Heart right ventricle (tissue), 16 donors: ENCODE measurements at regions not wholly inside any gene's neighbourhood (a gene's known extent, or its start where the extent isn't known, plus 50 kb on each side); places are given as distances from the start of the nearest gene placed in this dataset.
"Not testable (repeated sequence)": the region's sequence is repeated elsewhere in the genome, so short reads cannot be mapped to it uniquely, and the experiment has no call there.

Source experiments
- ATAC-seq, 8 donors: fragments of 200-7000 bp; cut with Tn5 transposase; one replicate each; pipeline ENCODE4 v1.9.1; 2020; ENCODE audit warnings: mild to moderate bottlenecking in 8 of 8, moderate library complexity in 8 of 8, moderate number of reproducible peaks in 1 of 8
- DNase-seq, 2 donors: peaks; one replicate each; pipeline ENCODE4 v3.0.0-alpha.2; 2020
- H3K27ac ChIP-seq, 10 donors: fragments of 200-600 bp; sonication (generic) in 2 of 10; one replicate each; pipeline versions ENCODE4 v1.5.0 to v1.8.0; 2020 to 2022; ENCODE audit warnings: mild to moderate bottlenecking in 3 of 10
- H3K27me3 ChIP-seq, 7 donors: fragments of 200-600 bp; one replicate each; pipeline ENCODE4 v1.8.0; 2021 to 2022; ENCODE audit warnings: mild to moderate bottlenecking in 2 of 7
- H3K36me3 ChIP-seq, 9 donors: fragments of 200-600 bp; sonication (generic) in 1 of 9; one replicate each; pipeline versions ENCODE4 v1.5.0 to v1.8.0; 2020 to 2022; ENCODE audit warnings: mild to moderate bottlenecking in 2 of 9
- H3K4me1 ChIP-seq, 9 donors: fragments of 200-600 bp; sonication (generic) in 1 of 9; one replicate each; pipeline versions ENCODE4 v1.5.0 to v1.8.0; 2020 to 2022; ENCODE audit warnings: mild to moderate bottlenecking in 4 of 9
- H3K4me3 ChIP-seq, 10 donors: fragments of 200-600 bp; sonication (generic) in 2 of 10; one replicate each; pipeline versions ENCODE4 v1.5.0 to v1.8.0; 2020 to 2022; ENCODE audit warnings: mild to moderate bottlenecking in 7 of 10, moderate library complexity in 2 of 10
- H3K9me3 ChIP-seq, 11 donors: fragments of 200-600 bp in 10 of 11; sonication (generic) in 2 of 11; one replicate each; pipeline versions ENCODE4 v1.5.0 to v1.8.0; 2013 to 2022; ENCODE audit warnings: mild to moderate bottlenecking in 2 of 11, control low read depth in 1 of 11, moderate library complexity in 1 of 11
- WGBS, 2 donors: extraction: QIAGEN DNeasy Blood & Tissue Kit; methylation state at CpG; one replicate each; pipeline ENCODE4 v1.1.7; 2013; ENCODE audit warnings: inconsistent platforms in 1 of 2; 5-methylcytosine and 5-hydroxymethylcytosine counted together
- intact Hi-C, 10 donors: fragments of 100-400 bp; cut with DNase I; formaldehyde crosslinking; loops; one replicate each; pipeline versions ENCODE4 v1.11.1 to v1.14.2; 2022
- TF ChIP-seq, protein P1 (sequence below), 9 donors: fragments of 200-600 bp; sonication (generic) in 2 of 9; IDR thresholded peaks; one replicate each; pipeline versions ENCODE4 v1.5.0 to v1.8.0; 2021 to 2022; ENCODE audit warnings: antibody characterized with exemption in 9 of 9, mild to moderate bottlenecking in 5 of 9, moderate library complexity in 1 of 9
- donor health status: Arrhythmogenic right ventricular cardiomyopathy.
- donor health status: ischemic (EF 13 %, LVEDD 7.1; RV severe dilation, severe dysfunction).
- donor health status: healthy with polysubstance abuse.
- donor health status: DM: no; HTN: yes; CAD: no.
- donor health status: DM: no; HTN: no; CAD: no.
- donor health status: ischemic (EF 25% LVEDD 6.9; RV normal size, moderate dysfunction).
- donor health status: ischemic (EF 25% LVEDD 5.7; RV mildly dilated, moderate dysfunction).
- donor health status: healthy.
- donor health status: DM: yes; HTN: yes; CAD: no.
- donor health status: Ischemic cardiomyopathy.
- donor health status: ischemic (EF 35%, LVEDD 5.7; RV mildly dilated, moderate dysfunction).
- donor health status: nonischemic (EF 11% LVEDD 7.7; RV severe dilation, severe dysfunction).
- donor health status: DM: yes; HTN: yes; CAD: no.
- donor health status: PGD.
- donor health status: ischemic (EF 29% LVEDD 5.4; RV normal size, mild dysfunction).
- donor health status: nonischemic (EF 23%, LVEDD 6.1; RV moderate dilation, normal function).

DNA sequence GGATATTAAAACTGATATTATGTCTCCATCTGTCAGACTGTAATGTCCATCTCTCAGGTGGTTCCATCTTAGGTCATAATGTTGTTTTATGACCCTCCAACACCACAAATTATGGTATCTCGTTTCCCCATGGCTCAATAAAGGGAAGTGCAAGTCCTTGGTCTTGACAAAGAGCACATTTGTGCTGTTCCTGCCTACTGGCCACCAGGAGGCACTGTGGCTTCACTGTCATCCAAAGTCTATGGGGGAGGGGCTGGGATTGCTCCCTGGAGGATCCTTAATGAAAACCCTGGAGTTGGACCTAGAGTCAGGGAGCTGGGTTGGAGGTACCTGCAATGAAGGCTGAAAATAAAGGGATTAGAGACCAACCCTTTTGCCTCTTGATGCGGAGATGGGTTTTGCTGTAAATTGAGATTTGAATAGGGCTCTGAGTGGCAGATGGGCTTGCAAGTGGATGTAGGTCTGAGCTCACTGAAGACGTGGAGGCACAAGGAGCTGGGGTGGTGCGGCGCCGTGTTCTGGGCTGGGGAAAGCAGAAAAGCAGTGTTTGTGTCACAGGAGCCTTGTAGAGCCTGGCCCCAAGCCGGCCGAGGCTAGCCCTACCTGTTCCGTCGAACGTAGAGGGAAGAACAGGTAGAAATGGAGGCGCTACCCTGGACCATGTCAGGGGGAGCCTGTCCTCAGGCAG is 180.5 kb upstream of the PRSS58 start:
- Histone ChIP-seq H3K27me3 (peaks cover 0 to 9% (median 0%) of the 10 kb centered on the region in 7 donors), H3K27ac (no peak overlapping the region), H3K4me1 (peaks cover 0 to 38% (median 0%) of the 10 kb centered on the region in 9 donors), H3K36me3 (no peaks in the 10 kb centered on the region), H3K9me3 (peaks cover 0 to 4% (median 0%) of the 10 kb centered on the region in 11 donors), H3K4me3 (no peak overlapping the region)
- WGBS, 2 donors = 87 to 88% methylated on average over 12 of the region's 12 CpGs
- DNase-seq = no peak
- no peak for ATAC-seq
- intact Hi-C loops = no loop called here
- TF ChIP-seq, protein P1, sequence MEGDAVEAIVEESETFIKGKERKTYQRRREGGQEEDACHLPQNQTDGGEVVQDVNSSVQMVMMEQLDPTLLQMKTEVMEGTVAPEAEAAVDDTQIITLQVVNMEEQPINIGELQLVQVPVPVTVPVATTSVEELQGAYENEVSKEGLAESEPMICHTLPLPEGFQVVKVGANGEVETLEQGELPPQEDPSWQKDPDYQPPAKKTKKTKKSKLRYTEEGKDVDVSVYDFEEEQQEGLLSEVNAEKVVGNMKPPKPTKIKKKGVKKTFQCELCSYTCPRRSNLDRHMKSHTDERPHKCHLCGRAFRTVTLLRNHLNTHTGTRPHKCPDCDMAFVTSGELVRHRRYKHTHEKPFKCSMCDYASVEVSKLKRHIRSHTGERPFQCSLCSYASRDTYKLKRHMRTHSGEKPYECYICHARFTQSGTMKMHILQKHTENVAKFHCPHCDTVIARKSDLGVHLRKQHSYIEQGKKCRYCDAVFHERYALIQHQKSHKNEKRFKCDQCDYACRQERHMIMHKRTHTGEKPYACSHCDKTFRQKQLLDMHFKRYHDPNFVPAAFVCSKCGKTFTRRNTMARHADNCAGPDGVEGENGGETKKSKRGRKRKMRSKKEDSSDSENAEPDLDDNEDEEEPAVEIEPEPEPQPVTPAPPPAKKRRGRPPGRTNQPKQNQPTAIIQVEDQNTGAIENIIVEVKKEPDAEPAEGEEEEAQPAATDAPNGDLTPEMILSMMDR (IDR thresholded peaks at IDR 0.05) = peak in 7 of 9 donors; percentile 13 to 67 (median 24)

DNA sequence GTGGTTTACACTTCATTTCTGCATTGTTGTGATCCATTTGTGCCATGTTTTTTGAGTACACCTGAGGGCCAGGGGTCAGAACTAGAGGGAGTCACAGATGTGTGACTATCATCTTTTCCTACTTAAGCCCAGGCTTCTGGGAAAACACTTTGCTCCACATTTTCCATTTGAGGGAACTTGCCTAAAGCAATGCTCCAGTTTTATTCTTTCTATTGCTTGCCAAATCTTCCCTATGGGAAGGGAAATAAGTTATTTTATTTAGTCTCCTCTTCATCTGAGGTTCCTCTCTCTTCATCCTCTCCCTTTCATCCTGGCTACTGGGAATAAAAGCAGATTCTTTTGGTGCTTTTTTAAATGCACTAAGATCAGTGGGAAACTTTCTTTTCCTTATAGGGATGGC is 179.9 kb upstream of the PRSS58 start:
- Histone ChIP-seq H3K36me3 (no peaks in the 10 kb centered on the region), H3K4me1 (peaks cover 0 to 32% (median 0%) of the 10 kb centered on the region in 9 donors), H3K27ac (no peak overlapping the region), H3K9me3 (peaks cover 0 to 4% (median 0%) of the 10 kb centered on the region in 11 donors), H3K4me3 (no peak overlapping the region), H3K27me3 (peaks cover 0 to 9% (median 0%) of the 10 kb centered on the region in 7 donors)
- intact Hi-C loops = no loop called here
- no peak for DNase-seq
- no peak for ATAC-seq
- TF ChIP-seq, protein P1 (IDR thresholded peaks at IDR 0.05) = no peak

DNA sequence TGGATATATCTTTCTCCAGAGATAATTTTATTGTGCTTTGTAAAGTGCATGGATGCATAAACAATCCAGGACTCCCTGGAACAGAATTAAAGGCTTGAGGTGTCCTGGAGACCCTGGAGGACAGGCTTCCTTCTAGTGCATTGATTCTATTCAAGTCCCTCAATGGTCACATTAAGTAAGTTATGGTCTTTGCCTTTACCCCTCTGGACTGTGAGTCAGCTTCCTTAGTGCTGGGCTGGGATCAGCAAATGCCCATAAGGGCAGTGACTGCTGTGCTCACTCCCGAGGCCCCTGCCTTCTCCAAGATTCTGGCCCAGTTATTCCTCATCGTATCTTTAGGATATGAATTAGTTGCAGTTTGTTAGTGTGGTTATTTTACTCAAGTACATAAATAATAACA is 178.7 kb upstream of the PRSS58 start:
- H3K36me3 ChIP-seq = no peaks in the 10 kb centered on the region
- intact Hi-C loops = no loop called here
- ATAC-seq (no peak), DNase-seq (no peak)
- peaks cover 0 to 4% (median 0%) of the 10 kb centered on the region in 11 donors for H3K9me3 ChIP-seq
- H3K4me3 ChIP-seq = no peak overlapping the region
- TF ChIP-seq, protein P1 (IDR thresholded peaks at IDR 0.05) = no peak
- peaks cover 0 to 20% (median 0%) of the 10 kb centered on the region in 9 donors for H3K4me1 ChIP-seq
- peaks cover 0 to 9% (median 0%) of the 10 kb centered on the region in 7 donors for H3K27me3 ChIP-seq
- no peak overlapping the region for H3K27ac ChIP-seq
- 64 to 71% methylated on average over 2 of the region's 2 CpGs for WGBS, 2 donors

DNA sequence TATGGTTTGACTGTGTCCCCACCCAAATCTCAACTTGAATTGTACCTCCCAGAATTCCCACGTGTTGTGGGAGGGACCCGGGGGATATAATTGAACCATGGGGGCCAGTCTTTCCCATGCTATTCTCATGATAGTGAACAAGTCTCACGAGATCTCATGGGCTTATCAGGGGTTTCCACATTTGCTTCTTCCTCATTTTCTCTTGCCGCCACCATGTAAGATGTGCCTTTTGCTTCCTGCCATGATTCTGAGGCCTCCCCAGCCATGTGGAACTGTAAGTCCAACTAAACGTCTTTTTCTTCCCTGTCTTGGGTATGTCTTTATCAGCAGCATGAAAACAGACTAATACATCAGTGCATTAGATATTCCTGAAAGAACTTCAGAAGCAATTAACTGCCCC is 177.7 kb upstream of the PRSS58 start:
- ATAC-seq, intact Hi-C loops: not testable (repeated sequence)

DNA sequence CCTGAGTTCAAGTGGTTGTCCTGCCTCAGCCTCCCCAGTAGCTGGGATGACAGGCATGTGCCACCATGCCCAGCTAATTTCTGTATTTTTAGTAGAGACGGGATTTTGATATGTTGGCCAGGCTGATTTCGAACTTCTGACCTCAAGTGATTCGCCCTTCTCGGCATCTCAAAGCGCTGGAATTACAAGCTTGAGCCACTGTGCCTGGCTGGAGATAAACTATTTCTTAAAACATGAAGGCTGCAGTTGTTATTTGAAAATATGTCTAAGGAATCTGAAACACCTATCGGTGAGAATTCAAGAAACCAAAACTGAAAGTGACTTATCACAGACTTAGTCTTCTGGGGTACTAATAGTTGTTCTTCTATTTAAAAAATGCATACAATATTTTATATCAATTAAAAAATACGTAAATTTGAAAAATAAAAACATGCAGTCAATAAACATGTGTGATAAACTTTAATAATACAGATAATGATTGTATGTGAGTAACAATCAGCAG is 176.9 kb upstream of the PRSS58 start:
- no peak overlapping the region for H3K4me3 ChIP-seq
- TF ChIP-seq, protein P1 (IDR thresholded peaks at IDR 0.05) = no peak
- H3K27ac ChIP-seq = no peak overlapping the region
- H3K36me3 ChIP-seq = no peaks in the 10 kb centered on the region
- DNase-seq (no peak), ATAC-seq (no peak)
- 86 to 91% methylated on average over 7 of the region's 7 CpGs for WGBS, 2 donors
- peaks cover 0 to 2% (median 0%) of the 10 kb centered on the region in 9 donors for H3K4me1 ChIP-seq
- H3K27me3 ChIP-seq = peaks cover 0 to 9% (median 0%) of the 10 kb centered on the region in 7 donors
- peaks cover 0 to 4% (median 0%) of the 10 kb centered on the region in 11 donors for H3K9me3 ChIP-seq
- intact Hi-C loops = no loop called here

More for the DNA sequence above, 177.7 kb upstream of the PRSS58 start:
- not testable (repeated sequence) for H3K27me3 ChIP-seq, H3K4me3 ChIP-seq, DNase-seq, H3K9me3 ChIP-seq, H3K36me3 ChIP-seq, H3K27ac ChIP-seq
- 72 to 78% methylated on average over 5 of the region's 5 CpGs for WGBS, 2 donors
- H3K4me1 ChIP-seq = peaks cover 0 to 10% (median 0%) of the 10 kb centered on the region in 9 donors

DNA sequence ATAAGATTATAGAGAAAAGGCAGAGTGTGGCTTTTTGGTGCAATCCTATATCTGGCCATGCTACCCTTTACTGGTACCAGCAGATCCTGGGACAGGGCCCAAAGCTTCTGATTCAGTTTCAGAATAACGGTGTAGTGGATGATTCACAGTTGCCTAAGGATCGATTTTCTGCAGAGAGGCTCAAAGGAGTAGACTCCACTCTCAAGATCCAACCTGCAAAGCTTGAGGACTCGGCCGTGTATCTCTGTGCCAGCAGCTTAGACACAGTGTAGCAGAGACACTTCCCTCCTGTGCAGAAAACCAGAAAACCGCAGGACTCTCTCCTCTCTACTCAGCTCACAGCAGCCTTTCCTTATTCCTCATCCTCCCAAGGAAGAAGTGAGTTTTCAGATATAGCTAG is 176.3 kb upstream of the PRSS58 start:
- H3K4me1 ChIP-seq, intact Hi-C loops, DNase-seq, H3K27me3 ChIP-seq, ATAC-seq, H3K27ac ChIP-seq, H3K4me3 ChIP-seq, H3K36me3 ChIP-seq, H3K9me3 ChIP-seq: not testable (repeated sequence)
- WGBS, 2 donors = 78 to 79% methylated on average over 5 of the region's 5 CpGs
